GM18502 (cell line): ENCODE measurements at regions not wholly inside any gene's neighbourhood (a gene's known extent, or its start where the extent isn't known, plus 50 kb on each side); places are given as distances from the start of the nearest gene placed in this dataset.
"Not testable (repeated sequence)": the region's sequence is repeated elsewhere in the genome, so short reads cannot be mapped to it uniquely, and the experiment has no call there.

ENCODE experiments used
- ATAC-seq: cut with Tn5 transposase; IDR thresholded peaks from one replicate; pipeline ENCODE4 v1.9.1; 2021; ENCODE audit warnings: mild to moderate bottlenecking; ENCODE audit not compliant: unreplicated experiment, poor library complexity

- ATAC-seq, result no peak
Measured at GRCh38 chr6:44020664-44021425, 106.4 kb downstream of the MRPL14 start.

- ATAC-seq, result no peak
Measured at GRCh38 chr6:44020148-44020547, 107.1 kb downstream of the MRPL14 start.

GRCh38 chr6:44017307-44017706, 109.9 kb downstream of the MRPL14 start:
- ATAC-seq, result not testable (repeated sequence)

- no peak for ATAC-seq
Measured at GRCh38 chr6:44016131-44016870, 111.0 kb downstream of the MRPL14 start.

- ATAC-seq, result no peak
Measured at GRCh38 chr6:44012078-44012493, 115.2 kb downstream of the MRPL14 start.

- no peak for ATAC-seq
Measured at GRCh38 chr6:44011350-44011920, 115.8 kb downstream of the MRPL14 start.

- no peak for ATAC-seq
Measured at GRCh38 chr6:44010411-44011349, 116.6 kb downstream of the MRPL14 start.

GRCh38 chr6:44009425-44010321, 117.6 kb downstream of the MRPL14 start:
- no peak for ATAC-seq

GRCh38 chr6:44008821-44009370, 118.4 kb downstream of the MRPL14 start:
- ATAC-seq, result no peak

- ATAC-seq, result no peak
Measured at GRCh38 chr6:44007818-44008621, 119.2 kb downstream of the MRPL14 start.

GRCh38 chr6:44006872-44007303, 120.4 kb downstream of the MRPL14 start:
- ATAC-seq, result no peak

GRCh38 chr6:44006123-44006871, 121.0 kb downstream of the MRPL14 start:
- ATAC-seq, result no peak

- no peak for ATAC-seq
Measured at GRCh38 chr6:44005507-44005903, 121.7 kb downstream of the MRPL14 start.

- ATAC-seq, result no peak
Measured at GRCh38 chr6:44004625-44005506, 122.4 kb downstream of the MRPL14 start.

GRCh38 chr6:44004136-44004535, 123.1 kb downstream of the MRPL14 start:
- ATAC-seq, result no peak

GRCh38 chr6:44003345-44004061, 123.7 kb downstream of the MRPL14 start:
- no peak for ATAC-seq
